ENCODE measurements at regions not wholly inside any gene's neighbourhood (a gene's known extent, or its start where the extent isn't known, plus 50 kb on each side); places are given as distances from the start of the nearest gene placed in this dataset.

GRCh38 chr1:95652423-95652965 is 418.5 kb downstream of the RWDD3 start:
- H4K20me1 ChIP-seq (ENCODE audit: insufficient read depth, low read length), result no peaks in the 10 kb centered on the region
- Mint-ChIP-seq H3K27ac (ENCODE audit: unreplicated experiment) (no peak overlapping the region), H3K9me3 (ENCODE audit: unreplicated experiment) (peaks cover 3% of the 10 kb centered on the region), H3K27me3 (ENCODE audit: low read depth, unreplicated experiment) (no peaks in the 10 kb centered on the region), H3K4me1 (ENCODE audit: low read depth, unreplicated experiment) (peaks cover 2% of the 10 kb centered on the region), H3K4me3 (ENCODE audit: unreplicated experiment) (no peak overlapping the region), H3K36me3 (ENCODE audit: low read depth, unreplicated experiment) (no peaks in the 10 kb centered on the region)
- FAIRE-seq, result no peak
- no peak overlapping the region for H2AFZ ChIP-seq (ENCODE audit: low read depth, low read length)
- H3K9me3 ChIP-seq (ENCODE audit: insufficient read depth, low read depth, low read length), result no peaks in the 10 kb centered on the region
- H3K79me2 ChIP-seq (ENCODE audit: insufficient read depth, low read length), result no peaks in the 10 kb centered on the region
- no peak overlapping the region for H3K4me2 ChIP-seq (ENCODE audit: low read length)
- no peaks in the 10 kb centered on the region for H3K36me3 ChIP-seq (ENCODE audit: insufficient read depth, low read length)
- H3K9ac ChIP-seq (ENCODE audit: low read length), result no peak overlapping the region
- TF ChIP-seq CTCF (IDR thresholded peaks at IDR 0.05; ENCODE audit: insufficient read depth, low read depth, low read length), result no peak
- no peaks in the 10 kb centered on the region for H3K27me3 ChIP-seq (ENCODE audit: insufficient read depth, low read length)
- H3K27ac ChIP-seq (ENCODE audit: low read depth, low read length), result no peak overlapping the region
- H3K4me1 ChIP-seq (ENCODE audit: insufficient read depth, low read length), result no peaks in the 10 kb centered on the region
- no peak for DNase-seq (ENCODE audit: low read depth)
- no peak overlapping the region for H3K4me3 ChIP-seq (ENCODE audit: insufficient read depth, low read depth, low read length)

GRCh38 chr1:95653618-95654017 is 419.6 kb downstream of the RWDD3 start:
- H3K4me2 ChIP-seq (ENCODE audit: low read length), result no peak overlapping the region
- H3K4me3 ChIP-seq (ENCODE audit: insufficient read depth, low read depth, low read length), result no peak overlapping the region
- H3K9ac ChIP-seq (ENCODE audit: low read length), result no peak overlapping the region
- H4K20me1 ChIP-seq (ENCODE audit: insufficient read depth, low read length), result no peaks in the 10 kb centered on the region
- no peak for DNase-seq (ENCODE audit: low read depth)
- H2AFZ ChIP-seq (ENCODE audit: low read depth, low read length), result no peak overlapping the region
- Mint-ChIP-seq H3K27me3 (ENCODE audit: low read depth, unreplicated experiment) (no peaks in the 10 kb centered on the region), H3K9me3 (ENCODE audit: unreplicated experiment) (no peaks in the 10 kb centered on the region), H3K36me3 (ENCODE audit: low read depth, unreplicated experiment) (no peaks in the 10 kb centered on the region), H3K4me1 (ENCODE audit: low read depth, unreplicated experiment) (peaks cover 2% of the 10 kb centered on the region), H3K27ac (ENCODE audit: unreplicated experiment) (no peak overlapping the region), H3K4me3 (ENCODE audit: unreplicated experiment) (no peak overlapping the region)
- no peak for TF ChIP-seq CTCF (IDR thresholded peaks at IDR 0.05; ENCODE audit: insufficient read depth, low read depth, low read length)
- TF ChIP-seq EZH2 (IDR thresholded peaks at IDR 0.05; ENCODE audit: insufficient read depth, low read length), result no peak
- H3K27me3 ChIP-seq (ENCODE audit: insufficient read depth, low read length), result no peaks in the 10 kb centered on the region
- H3K79me2 ChIP-seq (ENCODE audit: insufficient read depth, low read length), result no peaks in the 10 kb centered on the region
- no peaks in the 10 kb centered on the region for H3K36me3 ChIP-seq (ENCODE audit: insufficient read depth, low read length)
- FAIRE-seq, result no peak
- H3K4me1 ChIP-seq (ENCODE audit: insufficient read depth, low read length), result no peaks in the 10 kb centered on the region
- H3K27ac ChIP-seq (ENCODE audit: low read depth, low read length), result no peak overlapping the region
- no peaks in the 10 kb centered on the region for H3K9me3 ChIP-seq (ENCODE audit: insufficient read depth, low read depth, low read length)

- Histone ChIP-seq H3K4me1 (ENCODE audit: insufficient read depth, low read length) (no peaks in the 10 kb centered on the region), H3K27me3 (ENCODE audit: insufficient read depth, low read length) (no peaks in the 10 kb centered on the region), H3K4me3 (ENCODE audit: insufficient read depth, low read depth, low read length) (no peak overlapping the region), H3K36me3 (ENCODE audit: insufficient read depth, low read length) (no peaks in the 10 kb centered on the region), H3K9me3 (ENCODE audit: insufficient read depth, low read depth, low read length) (no peaks in the 10 kb centered on the region), H2AFZ (ENCODE audit: low read depth, low read length) (no peak overlapping the region), H3K27ac (ENCODE audit: low read depth, low read length) (no peak overlapping the region), H3K9ac (ENCODE audit: low read length) (no peak overlapping the region), H3K4me2 (ENCODE audit: low read length) (no peak overlapping the region), H3K79me2 (ENCODE audit: insufficient read depth, low read length) (no peaks in the 10 kb centered on the region), H4K20me1 (ENCODE audit: insufficient read depth, low read length) (no peaks in the 10 kb centered on the region)
- Mint-ChIP-seq H3K9me3 (ENCODE audit: unreplicated experiment) (no peaks in the 10 kb centered on the region), H3K4me1 (ENCODE audit: low read depth, unreplicated experiment) (peaks cover 2% of the 10 kb centered on the region), H3K27me3 (ENCODE audit: low read depth, unreplicated experiment) (no peaks in the 10 kb centered on the region), H3K36me3 (ENCODE audit: low read depth, unreplicated experiment) (no peaks in the 10 kb centered on the region), H3K27ac (ENCODE audit: unreplicated experiment) (no peak overlapping the region), H3K4me3 (ENCODE audit: unreplicated experiment) (no peak overlapping the region)
- TF ChIP-seq CTCF (IDR thresholded peaks at IDR 0.05; ENCODE audit: insufficient read depth, low read depth, low read length), result no peak
- TF ChIP-seq EZH2 (IDR thresholded peaks at IDR 0.05; ENCODE audit: insufficient read depth, low read length), result no peak
- FAIRE-seq (no peak), DNase-seq (ENCODE audit: low read depth) (no peak)
Measured at GRCh38 chr1:95655321-95656020, 421.5 kb downstream of the RWDD3 start.

All from astrocyte (in vitro differentiated cells and primary cell).